Neural progenitor cell (in vitro differentiated cells): ENCODE measurements at regions not wholly inside any gene's neighbourhood (a gene's known extent, or its start where the extent isn't known, plus 50 kb on each side); places are given as distances from the start of the nearest gene placed in this dataset.

Experiments used
- DNase-seq: peaks from one replicate; pipeline ENCODE4 v3.0.0-alpha.2; 2016; ENCODE audit warnings: low spot score
- H2AFZ ChIP-seq: fragments of 200-600 bp; sonication (generic); replicated peaks from 2 replicates; pipeline ENCODE4 v1.6.1; 2016; ENCODE audit warnings: antibody characterized with exemption
- H3F3A ChIP-seq: fragments of 200-600 bp; sonication (generic); 2 replicates; pipeline ENCODE4 v1.6.1; 2016; ENCODE audit warnings: antibody characterized with exemption, low read depth
- H3K27ac ChIP-seq: fragments of 200-600 bp; sonication (generic); 2 replicates; pipeline ENCODE4 v1.5.1; 2016; ENCODE audit warnings: mild to moderate bottlenecking
- H3K27me3 ChIP-seq: fragments of 200-600 bp; sonication (generic); 2 replicates; pipeline ENCODE4 v1.6.1; 2016; ENCODE audit warnings: mild to moderate bottlenecking, moderate library complexity
- H3K36me3 ChIP-seq: fragments of 200-600 bp; sonication (generic); 2 replicates; pipeline ENCODE4 v1.5.1; 2016
- H3K4me1 ChIP-seq: fragments of 200-600 bp; sonication (generic); 2 replicates; pipeline ENCODE4 v1.6.1; 2016; ENCODE audit warnings: mixed run types
- H3K4me2 ChIP-seq: fragments of 200-600 bp; sonication (generic); 2 replicates; pipeline ENCODE4 v1.6.1; 2016
- H3K4me3 ChIP-seq: fragments of 200-600 bp; sonication (generic); 2 replicates; pipeline ENCODE4 v1.5.1; 2016
- H3K79me2 ChIP-seq: fragments of 200-600 bp; sonication (generic); 2 replicates; pipeline ENCODE4 v1.6.1; 2016; ENCODE audit warnings: low read depth
- H3K9ac ChIP-seq: fragments of 200-600 bp; sonication (generic); 2 replicates; pipeline ENCODE4 v1.6.1; 2016
- H3K9me3 ChIP-seq: fragments of 200-600 bp; sonication (generic); 2 replicates; pipeline ENCODE4 v1.5.1; 2016; ENCODE audit warnings: low read depth
- H4K20me1 ChIP-seq: fragments of 200-600 bp; sonication (generic); 2 replicates; pipeline ENCODE4 v1.6.1; 2016; ENCODE audit warnings: low read depth
- H3K27ac Mint-ChIP-seq: 3 replicates; pipeline ENCODE4 v1.8.0; 2021; ENCODE audit warnings: mixed read lengths
- H3K27me3 Mint-ChIP-seq: 2 replicates; pipeline ENCODE4 v1.8.0; 2022; ENCODE audit warnings: low read depth, mild to moderate bottlenecking, inconsistent platforms, moderate library complexity, mixed read lengths; ENCODE audit not compliant: insufficient read depth
- H3K36me3 Mint-ChIP-seq: 3 replicates; pipeline ENCODE4 v1.8.0; 2021; ENCODE audit warnings: mixed read lengths
- H3K4me1 Mint-ChIP-seq: 3 replicates; pipeline ENCODE4 v1.8.0; 2021; ENCODE audit warnings: mixed read lengths
- H3K4me3 Mint-ChIP-seq: 3 replicates; pipeline ENCODE4 v1.8.0; 2021; ENCODE audit warnings: mild to moderate bottlenecking, moderate library complexity, mixed read lengths
- H3K9me3 Mint-ChIP-seq: 3 replicates; pipeline ENCODE4 v1.8.0; 2020; ENCODE audit warnings: mixed read lengths
- EZH2 ChIP-seq: fragments of 200-600 bp; sonication (generic); IDR thresholded peaks from 2 replicates; pipeline ENCODE4 v1.6.1; 2017; ENCODE audit warnings: antibody characterized with exemption, mild to moderate bottlenecking, moderate library complexity
- EZH2phosphoT487 ChIP-seq: fragments of 200-600 bp; sonication (generic); IDR thresholded peaks from 2 replicates; pipeline ENCODE4 v1.6.1; 2017; ENCODE audit warnings: antibody characterized with exemption
- TF ChIP-seq, protein P1 (sequence below): fragments of 200-600 bp; sonication (generic); IDR thresholded peaks from 2 replicates; pipeline ENCODE4 v1.5.1; 2017; ENCODE audit warnings: antibody characterized with exemption, mild to moderate bottlenecking

DNA sequence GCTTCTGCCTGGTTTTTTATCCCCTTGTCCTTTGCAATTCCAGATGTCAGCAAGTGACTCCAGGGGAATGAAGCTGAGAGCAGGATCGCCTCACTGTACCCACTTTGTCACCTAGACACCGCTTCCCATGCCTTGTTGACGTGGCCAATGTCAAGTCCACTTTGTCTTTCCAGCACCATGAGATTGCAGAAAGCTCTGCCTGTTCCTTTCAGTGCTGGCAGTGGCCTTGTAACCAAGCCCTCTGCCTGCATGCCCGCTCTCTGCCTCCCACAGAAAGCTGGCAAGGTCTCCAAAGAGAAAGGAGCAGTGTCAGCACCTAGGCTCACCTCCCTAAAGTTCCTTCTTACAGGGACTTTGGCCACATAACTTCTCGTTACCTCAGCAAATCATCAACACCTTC is 282.2 kb upstream of the ST6GAL2 start:
- TF ChIP-seq EZH2phosphoT487, result no peak
- TF ChIP-seq EZH2, result no peak
- TF ChIP-seq, protein P1, sequence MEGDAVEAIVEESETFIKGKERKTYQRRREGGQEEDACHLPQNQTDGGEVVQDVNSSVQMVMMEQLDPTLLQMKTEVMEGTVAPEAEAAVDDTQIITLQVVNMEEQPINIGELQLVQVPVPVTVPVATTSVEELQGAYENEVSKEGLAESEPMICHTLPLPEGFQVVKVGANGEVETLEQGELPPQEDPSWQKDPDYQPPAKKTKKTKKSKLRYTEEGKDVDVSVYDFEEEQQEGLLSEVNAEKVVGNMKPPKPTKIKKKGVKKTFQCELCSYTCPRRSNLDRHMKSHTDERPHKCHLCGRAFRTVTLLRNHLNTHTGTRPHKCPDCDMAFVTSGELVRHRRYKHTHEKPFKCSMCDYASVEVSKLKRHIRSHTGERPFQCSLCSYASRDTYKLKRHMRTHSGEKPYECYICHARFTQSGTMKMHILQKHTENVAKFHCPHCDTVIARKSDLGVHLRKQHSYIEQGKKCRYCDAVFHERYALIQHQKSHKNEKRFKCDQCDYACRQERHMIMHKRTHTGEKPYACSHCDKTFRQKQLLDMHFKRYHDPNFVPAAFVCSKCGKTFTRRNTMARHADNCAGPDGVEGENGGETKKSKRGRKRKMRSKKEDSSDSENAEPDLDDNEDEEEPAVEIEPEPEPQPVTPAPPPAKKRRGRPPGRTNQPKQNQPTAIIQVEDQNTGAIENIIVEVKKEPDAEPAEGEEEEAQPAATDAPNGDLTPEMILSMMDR, result no peak
- Mint-ChIP-seq H3K4me3 (no peak overlapping the region), H3K4me1 (peaks cover 12% of the 10 kb centered on the region), H3K9me3 (no peaks in the 10 kb centered on the region), H3K27me3 (no peaks in the 10 kb centered on the region), H3K27ac (no peak overlapping the region), H3K36me3 (peaks cover 2% of the 10 kb centered on the region)
- H2AFZ ChIP-seq, result no peak overlapping the region
- no peaks in the 10 kb centered on the region for H3K9me3 ChIP-seq
- no peaks in the 10 kb centered on the region for H3K79me2 ChIP-seq
- no peak overlapping the region for H3K9ac ChIP-seq
- H3K4me2 ChIP-seq, result no peak overlapping the region
- DNase-seq, result no peak
- H3K27me3 ChIP-seq, result no peaks in the 10 kb centered on the region
- H3F3A ChIP-seq, result no peaks in the 10 kb centered on the region
- H3K36me3 ChIP-seq, result no peaks in the 10 kb centered on the region
- H3K4me3 ChIP-seq, result no peak overlapping the region
- H4K20me1 ChIP-seq, result no peaks in the 10 kb centered on the region
- H3K27ac ChIP-seq, result no peak overlapping the region
- H3K4me1 ChIP-seq, result peaks cover 12% of the 10 kb centered on the region

DNA sequence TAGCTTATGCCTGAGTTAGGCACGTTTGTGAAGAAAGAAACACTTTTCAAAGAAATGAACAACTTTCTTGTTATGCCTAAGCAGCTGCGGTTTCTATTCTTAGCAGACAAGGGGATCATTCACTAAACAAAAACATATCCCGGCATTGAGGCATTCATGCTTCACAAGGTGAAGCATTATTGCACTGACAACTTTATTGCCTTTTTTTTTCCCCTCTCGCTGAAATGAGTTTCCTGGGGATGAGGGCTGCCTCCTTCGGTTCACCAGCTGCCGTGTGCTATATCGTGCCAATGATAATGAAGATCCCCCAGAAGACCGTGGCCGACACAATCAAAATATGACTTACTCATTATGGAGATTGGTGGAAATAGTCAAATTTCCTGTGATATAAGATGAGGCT is 288.2 kb upstream of the ST6GAL2 start:
- no peak overlapping the region for H3K9ac ChIP-seq
- DNase-seq, result no peak
- H3K4me1 ChIP-seq, result peaks cover 15% of the 10 kb centered on the region
- H3F3A ChIP-seq, result no peaks in the 10 kb centered on the region
- no peak overlapping the region for H3K4me2 ChIP-seq
- TF ChIP-seq EZH2, result no peak
- TF ChIP-seq, protein P1, result no peak
- no peak for TF ChIP-seq EZH2phosphoT487
- H3K27ac ChIP-seq, result no peak overlapping the region
- no peaks in the 10 kb centered on the region for H3K9me3 ChIP-seq
- Mint-ChIP-seq H3K36me3 (no peaks in the 10 kb centered on the region), H3K9me3 (peaks cover 3% of the 10 kb centered on the region), H3K4me3 (no peak overlapping the region), H3K27me3 (peaks cover 2% of the 10 kb centered on the region), H3K4me1 (peaks cover 23% of the 10 kb centered on the region), H3K27ac (no peak overlapping the region)
- H3K79me2 ChIP-seq, result no peaks in the 10 kb centered on the region
- H2AFZ ChIP-seq, result no peak overlapping the region
- H4K20me1 ChIP-seq, result no peaks in the 10 kb centered on the region
- H3K4me3 ChIP-seq, result no peak overlapping the region
- no peaks in the 10 kb centered on the region for H3K36me3 ChIP-seq
- no peaks in the 10 kb centered on the region for H3K27me3 ChIP-seq

DNA sequence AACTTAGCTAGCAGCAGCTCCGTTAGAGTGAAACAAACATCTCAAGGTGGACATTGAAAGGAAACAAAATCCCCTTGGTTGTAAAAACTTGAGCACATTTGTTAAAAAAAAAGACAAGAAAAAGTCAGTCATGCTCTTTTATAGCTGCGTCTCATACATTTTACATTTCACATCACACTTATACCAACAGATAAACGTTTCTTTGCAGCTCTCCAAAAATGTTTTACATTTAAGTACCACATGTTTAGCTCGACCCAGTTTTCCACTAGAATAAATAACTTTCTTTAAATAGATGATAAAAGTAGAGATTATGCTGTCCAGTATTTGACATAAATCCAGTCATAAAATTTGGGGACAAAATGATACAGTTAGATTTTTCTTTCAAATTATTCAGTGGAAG is 297.0 kb upstream of the ST6GAL2 start:
- Mint-ChIP-seq H3K4me3 (no peak overlapping the region), H3K27ac (no peak overlapping the region), H3K27me3 (no peaks in the 10 kb centered on the region), H3K36me3 (peaks cover 2% of the 10 kb centered on the region), H3K4me1 (no peaks in the 10 kb centered on the region), H3K9me3 (no peaks in the 10 kb centered on the region)
- TF ChIP-seq EZH2 (no peak), EZH2phosphoT487 (no peak)
- TF ChIP-seq, protein P1, result no peak
- peaks cover 7% of the 10 kb centered on the region for H3K4me1 ChIP-seq
- no peaks in the 10 kb centered on the region for H3K79me2 ChIP-seq
- H3K27me3 ChIP-seq, result no peaks in the 10 kb centered on the region
- no peaks in the 10 kb centered on the region for H3F3A ChIP-seq
- H2AFZ ChIP-seq, result no peak overlapping the region
- H3K4me3 ChIP-seq, result no peak overlapping the region
- no peaks in the 10 kb centered on the region for H3K9me3 ChIP-seq
- H4K20me1 ChIP-seq, result no peaks in the 10 kb centered on the region
- DNase-seq, result no peak
- H3K9ac ChIP-seq, result no peak overlapping the region
- H3K27ac ChIP-seq, result no peak overlapping the region
- no peak overlapping the region for H3K4me2 ChIP-seq
- no peaks in the 10 kb centered on the region for H3K36me3 ChIP-seq
